Nucleus accumbens (tissue), 56 donors: ENCODE measurements at regions not wholly inside any gene's neighbourhood (a gene's known extent, or its start where the extent isn't known, plus 50 kb on each side); places are given as distances from the start of the nearest gene placed in this dataset.
A peak's percentile ranks its signal among the peaks of the same experiment; 100 is the strongest.

Source experiments
- DNase-seq, 56 donors: peaks; one replicate each; lab custom pipeline; 2025; lab: John Stamatoyannopoulos, UW

DNA sequence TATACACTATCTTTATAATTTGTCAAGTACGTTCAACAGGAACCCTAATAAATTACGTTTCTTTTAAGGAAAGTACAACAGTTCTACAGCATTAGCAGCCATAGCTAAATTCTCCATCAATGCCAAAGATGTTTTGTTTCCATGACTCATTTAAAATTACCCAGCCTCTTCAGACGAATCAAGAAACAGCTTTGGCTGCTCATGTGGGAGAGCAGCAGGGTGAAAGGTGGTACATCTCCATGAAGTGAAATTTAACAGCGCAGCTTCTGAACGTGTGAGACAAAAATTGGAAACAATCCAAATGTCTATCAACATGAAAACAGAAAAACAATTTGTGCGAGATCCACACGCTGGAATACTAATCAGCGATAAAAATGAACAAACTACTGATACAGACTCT is 327.3 kb upstream of the CDH6 start:
- no peak for DNase-seq

DNA sequence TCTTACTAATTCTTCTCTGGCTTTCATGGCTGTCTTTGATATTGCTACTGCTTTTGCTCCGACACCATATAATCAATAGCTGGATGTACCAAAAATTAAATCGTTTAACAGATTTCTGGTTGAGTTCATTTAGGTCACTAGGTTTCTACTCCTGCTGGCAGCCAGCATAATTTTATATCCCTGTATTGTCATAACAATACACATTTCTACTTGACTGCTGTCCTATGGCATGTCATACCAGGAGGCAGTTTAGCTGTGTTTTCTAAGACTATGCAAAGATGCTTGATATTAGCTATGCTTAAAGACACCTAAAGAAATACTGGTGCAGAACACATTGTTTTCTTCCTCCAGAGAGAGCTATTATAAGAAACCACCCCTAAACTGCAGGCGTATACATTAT is 337.2 kb upstream of the CDH6 start:
- DNase-seq: no peak

DNA sequence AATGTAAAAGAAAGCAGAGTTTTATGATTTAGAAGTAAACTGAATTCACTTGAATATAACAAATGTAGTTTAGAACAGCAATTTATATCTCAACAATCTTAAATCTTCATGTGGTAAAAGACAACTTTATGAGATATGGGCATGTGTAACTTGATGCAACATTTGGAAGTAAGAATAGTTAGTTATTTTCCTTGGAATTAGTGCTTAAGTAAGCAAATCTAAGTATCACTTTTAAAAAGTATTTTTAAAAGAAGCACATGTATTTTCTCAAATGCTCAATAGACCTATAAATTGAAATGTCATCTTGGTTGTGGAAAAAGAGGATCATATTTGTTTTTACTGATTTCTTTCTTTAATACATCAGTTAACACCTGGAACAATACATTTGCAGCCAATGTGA is 340.3 kb upstream of the CDH6 start:
- DNase-seq: no peak

DNA sequence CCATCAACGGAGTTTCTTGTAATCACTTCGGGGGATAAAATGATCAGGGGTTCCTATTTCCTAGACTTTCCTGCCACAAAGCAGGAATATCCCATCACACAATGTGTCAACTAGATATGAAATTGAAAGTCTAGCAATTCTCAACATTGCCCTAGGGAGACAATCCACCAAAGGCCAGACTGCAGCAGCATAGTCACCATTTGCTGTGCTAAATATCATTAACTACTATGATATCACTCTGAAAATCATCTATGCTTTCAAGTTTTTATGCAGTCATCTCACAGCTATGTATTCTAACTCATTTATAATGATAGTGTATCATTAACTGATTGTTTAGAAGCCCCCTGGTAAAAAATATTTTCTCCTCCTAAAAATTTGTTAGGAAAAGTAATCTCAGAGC is 342.6 kb upstream of the CDH6 start:
- no peak for DNase-seq

DNA sequence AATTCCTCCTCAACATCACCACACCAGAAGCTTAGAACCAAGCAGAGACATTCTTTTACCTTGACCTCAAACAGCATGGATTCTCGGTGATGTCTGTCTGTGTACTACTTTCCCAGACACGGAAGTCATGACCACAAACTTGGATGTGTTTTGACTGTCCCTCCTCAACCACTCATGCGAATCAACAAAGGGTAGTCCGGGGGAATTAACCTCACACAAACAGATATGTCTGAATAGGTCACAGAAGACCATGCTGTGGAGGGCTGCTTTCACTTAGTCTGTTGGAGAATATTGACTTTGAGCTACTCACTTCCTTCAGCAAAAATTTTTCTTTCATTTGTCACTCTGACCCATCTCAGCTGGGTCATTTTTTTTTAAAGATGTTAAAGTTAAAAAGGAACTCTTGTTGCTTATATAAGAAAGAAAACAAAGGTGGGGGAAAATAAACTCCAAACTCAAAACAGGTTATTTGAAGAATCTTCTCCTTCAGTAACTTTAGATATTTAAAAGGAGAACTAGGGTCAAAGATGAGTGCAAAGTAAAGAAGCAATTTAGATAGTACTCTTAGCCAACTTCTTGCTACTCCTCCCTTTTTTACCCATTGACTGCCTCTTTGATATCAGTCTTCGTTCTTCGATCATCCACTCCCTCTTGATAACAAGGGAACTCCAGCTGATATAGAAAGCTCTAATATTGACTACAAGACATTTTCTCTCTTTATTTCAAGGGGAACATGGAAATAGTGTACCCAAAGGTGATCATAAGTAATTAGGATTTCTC is 343.4 kb upstream of the CDH6 start:
- DNase-seq: no peak

DNA sequence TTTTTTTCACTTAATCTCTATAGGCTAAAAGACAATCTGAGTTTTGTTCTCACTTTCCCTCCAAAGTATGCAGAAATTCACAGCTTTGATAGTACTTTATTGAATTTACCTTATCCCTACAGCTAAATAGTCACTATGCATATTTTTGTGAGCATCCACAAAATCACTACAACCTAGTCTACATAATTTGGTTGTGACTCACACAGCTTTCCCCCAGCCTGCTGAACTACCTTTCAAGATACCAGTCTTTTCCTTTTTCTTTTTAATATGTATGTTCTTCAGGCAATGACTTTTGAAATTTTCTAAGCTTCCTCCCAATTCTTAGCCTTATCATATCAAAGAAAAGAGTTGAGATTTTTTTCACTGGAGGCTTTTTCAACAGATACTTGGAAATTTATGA is 347.3 kb upstream of the CDH6 start:
- no peak for DNase-seq

DNA sequence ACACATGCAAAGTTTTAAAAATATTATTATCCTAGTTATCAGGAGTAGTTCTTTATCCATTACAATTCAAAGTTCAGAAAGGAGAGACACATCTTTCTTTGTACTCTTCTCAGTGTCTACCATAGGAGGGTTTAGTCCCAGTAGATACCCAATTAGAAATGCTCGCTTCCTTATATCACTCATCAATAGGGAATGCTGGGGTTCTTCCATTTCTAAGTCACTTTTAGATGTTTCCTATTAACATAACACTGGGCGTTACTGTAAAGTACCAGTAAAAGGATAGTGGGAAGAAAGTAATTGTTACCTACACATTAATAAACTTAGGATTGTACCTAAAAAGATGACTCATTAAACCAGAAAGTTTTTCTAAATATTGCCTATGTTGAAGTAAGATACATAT is 348.3 kb upstream of the CDH6 start:
- DNase-seq: no peak

DNA sequence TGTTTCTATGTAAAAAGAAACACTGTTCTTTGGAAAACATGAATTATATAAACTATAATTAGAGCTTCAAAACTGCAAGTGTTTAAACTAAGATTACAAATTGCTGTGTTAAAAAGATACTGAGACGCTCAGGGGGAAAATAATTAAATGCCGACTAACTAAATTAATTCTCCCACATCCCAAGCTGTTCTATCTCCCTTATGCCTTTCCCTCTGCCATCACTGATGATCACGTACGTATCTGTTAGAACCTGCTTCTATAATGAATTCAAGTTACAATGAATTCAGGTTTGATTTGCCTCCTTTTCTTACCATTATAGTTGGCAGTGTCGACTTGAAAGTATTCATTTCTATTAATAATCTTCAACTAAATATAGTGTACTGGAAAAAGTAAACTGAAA is 349.9 kb upstream of the CDH6 start:
- DNase-seq: no peak

DNA sequence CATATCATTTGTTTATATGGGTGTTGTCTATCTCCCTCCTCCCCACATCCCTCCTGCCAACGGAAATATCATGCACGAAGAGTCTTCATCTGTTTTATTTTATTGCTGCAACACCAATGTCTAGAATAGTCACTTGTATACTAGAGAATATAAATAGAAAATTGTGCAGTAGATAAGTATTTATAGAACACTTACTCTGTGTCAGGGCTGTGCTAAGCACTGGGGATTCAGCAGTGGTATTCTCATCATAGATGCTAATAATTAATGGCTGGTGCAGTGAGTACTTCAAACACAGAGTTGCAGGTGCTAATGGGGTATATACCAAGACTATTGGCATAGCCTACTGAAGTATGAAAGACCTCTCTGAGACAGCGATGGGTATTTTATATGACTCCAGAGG is 353.5 kb upstream of the CDH6 start:
- DNase-seq: no peak

DNA sequence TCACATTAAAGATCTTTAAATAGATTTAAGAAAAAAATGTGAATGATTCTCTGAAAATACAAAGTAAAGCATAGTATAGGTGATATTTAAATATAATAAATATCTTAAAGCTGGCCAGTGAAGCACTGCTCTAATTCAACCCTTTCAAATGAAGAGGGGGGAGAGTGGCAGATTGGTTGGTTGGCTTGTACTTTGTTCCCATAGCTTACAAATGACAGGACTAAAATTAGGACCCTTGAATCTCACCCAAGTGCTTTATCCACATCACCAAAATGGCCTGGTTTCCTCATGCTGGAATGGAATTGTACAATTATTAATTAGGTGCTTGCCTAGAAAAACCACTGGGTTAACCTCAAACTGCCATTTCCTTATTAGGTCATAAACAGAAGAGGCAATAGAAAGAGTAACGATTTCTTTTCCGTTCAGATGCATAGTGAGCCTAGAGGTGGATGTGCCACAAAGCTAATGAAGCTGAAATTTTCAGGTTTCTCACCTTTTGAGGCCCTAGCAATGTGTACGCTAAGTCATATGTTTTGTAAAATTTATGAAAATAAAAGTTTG is 354.5 kb upstream of the CDH6 start:
- DNase-seq: no peak

DNA sequence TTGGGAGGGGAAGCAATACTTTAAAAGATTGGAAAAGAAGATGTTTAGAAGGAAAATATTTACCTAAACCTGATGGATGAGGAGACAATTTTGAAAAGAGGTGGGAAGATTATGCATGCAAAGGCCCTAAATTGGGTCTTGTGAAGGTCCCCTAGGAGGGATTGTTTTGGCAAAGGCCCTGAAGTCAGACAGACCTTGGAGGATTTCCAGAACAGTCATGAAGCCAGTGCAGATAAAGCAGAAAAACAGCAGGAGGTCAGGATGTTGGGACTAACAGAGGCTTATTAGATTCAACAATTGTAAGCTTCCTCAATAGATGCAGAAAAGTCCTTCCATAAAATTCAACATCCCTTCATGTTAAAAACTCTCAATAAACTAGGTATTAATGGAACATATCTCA is 361.0 kb upstream of the CDH6 start:
- no peak for DNase-seq

DNA sequence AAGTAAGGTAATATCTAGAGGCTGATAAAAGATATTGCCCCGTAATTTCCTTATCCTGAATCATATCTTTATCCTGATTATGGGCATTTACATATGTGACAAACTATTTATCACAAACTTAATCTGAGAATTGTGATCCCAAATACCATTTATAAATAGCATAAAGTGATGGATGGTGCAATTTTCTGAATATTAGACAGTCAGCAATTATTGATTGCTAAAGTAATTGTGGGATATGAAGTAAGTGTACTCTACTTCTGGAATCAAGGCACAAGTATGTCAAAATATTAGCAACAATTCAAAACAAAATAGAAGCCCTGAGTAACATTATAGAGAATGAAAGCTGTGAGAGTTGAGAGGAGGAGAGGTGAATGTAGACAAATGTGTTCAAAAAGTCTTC is 361.9 kb upstream of the CDH6 start:
- DNase-seq: no peak

DNA sequence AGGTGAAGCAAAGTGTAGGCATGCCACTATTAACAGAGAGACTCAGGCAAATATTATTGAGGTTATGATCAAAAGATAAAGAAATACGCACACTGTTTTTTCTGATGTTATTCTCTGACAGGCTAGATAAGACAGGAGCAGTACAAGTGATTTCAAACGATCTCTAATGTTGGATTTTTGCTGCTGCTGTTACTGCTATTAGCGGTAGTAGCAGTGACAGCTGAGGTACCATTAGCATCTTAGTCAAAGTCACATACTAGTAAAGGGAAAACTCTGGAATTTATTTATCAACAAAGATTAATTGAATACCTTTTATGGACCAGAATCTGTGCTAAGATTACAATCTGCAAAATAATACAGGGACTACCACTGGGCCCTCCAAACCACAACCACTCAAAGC is 362.4 kb upstream of the CDH6 start:
- no peak for DNase-seq

DNA sequence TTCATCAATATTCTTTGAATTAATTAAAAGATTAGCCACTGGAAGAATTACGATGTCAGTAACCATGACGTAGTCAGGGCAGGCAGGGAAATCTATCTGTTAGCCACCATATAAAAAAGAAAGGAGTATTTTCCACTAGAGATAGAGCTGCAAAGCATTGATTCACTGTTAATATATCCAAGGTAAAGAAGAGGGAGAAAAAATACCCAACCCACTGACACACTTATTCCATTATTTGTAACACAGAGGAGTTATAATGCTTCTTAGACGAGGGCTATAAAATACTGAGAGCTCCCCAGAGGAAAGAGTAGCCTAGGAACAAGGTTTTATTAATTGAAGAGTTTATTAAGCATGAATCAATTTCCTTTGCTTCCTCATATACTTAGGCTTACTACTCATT is 382.2 kb upstream of the CDH6 start:
- no peak for DNase-seq

DNA sequence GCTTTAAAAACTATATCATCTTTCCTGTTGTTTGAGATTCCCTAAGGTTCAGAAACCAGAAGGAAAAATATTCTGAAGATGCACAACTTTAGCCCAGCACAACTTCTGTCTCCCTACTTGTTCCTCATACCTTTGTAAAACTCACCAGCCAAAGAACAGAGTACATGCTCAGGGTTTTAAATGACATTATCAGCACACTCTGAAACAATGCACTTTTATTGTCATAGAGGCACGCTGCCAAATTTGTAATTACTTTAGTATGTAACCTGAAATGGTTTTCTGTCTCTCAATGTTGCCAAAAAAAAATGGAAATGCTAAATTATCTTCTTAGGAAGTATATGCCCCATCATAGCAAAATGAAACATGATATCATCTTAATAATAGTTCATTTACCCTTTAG is 383.6 kb upstream of the CDH6 start:
- no peak for DNase-seq

DNA sequence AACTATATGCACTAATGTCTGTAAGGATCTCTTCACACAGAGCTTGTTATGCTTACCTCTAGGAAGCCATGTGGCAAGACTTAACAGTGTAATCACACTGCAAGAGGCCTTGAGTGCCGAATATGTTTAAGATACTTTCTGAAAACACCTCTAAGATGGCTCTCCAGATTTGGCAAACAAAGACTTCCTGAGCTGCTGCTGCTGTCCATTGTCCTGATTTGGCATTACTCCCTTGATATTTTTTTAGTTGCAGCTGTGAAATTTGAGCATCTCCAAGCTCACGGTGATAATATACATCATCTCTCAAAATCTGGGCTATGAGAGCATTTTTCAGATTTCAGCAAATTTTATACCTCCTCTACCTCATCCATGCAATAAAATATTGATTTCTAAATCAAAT is 384.5 kb upstream of the CDH6 start:
- no peak for DNase-seq

DNA sequence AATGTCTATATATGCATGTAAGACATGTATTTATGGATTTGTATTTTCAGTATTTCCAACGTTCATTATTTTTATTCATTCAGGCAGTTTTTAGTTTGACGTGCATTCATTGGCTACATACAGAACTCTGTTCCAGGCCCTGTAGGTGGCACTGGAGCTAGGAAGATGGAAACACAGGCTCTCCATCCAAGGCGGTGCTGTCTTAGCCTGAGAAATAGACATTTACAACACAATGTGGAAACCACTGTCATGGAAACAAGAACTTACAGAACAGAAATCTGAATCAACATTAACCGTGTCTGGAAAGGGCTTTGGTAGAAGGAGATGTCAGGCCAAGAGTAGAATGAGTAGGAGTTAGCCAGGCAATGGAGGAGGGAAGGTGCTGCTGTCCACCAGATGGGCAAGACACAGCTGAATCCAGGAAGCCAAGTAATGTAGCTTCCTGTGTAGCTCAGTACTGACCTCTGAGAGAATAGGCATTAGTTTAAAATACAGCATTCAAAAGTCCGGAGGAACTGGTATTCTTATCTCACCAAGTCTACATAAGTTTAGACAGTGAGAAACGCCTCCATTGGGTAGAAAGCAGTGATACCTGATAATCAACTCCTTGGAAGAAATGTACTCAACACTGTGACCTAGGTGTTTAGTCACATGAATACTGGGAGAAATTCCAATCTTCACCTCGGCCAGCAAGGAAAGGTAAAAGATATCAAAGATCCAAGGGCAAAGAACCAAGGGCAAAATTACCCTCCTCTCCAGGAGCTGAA is 388.6 kb upstream of the CDH6 start:
- DNase-seq: peak in 2 of 56 donors; percentile 1 to 9

DNA sequence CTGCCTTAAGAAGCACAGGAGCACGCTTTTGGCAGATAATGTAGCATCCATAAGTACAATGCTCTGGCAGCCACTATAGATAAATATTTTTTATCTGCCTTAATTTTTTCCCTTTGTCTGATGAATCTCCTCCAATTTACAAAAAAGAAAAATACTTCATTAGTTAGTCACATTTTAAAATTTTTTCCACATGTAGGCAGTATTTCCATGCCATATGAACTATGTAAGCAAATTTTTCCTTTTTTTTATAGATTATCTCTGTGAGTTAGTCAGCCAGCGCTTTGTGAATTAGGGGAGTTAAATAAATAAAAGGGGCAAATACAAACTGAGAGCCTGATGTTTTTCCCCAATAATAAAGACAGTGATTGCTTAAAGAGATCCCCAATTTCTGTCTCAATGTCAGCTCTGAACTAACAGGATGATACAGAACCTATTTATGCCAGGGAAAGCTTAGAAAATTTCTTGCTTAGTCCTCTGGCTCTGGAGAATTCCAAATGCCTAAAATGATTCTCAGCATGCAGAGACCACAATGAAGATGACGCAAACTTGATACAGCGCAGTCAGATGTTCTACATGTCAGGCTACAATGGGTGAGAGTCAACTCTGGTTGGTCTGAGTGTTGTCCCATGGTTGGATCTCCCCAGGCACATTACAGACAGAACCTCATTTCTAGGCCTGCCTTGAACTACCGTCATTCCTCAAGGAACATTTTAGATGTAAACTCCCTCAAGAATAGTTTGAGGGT is 390.4 kb upstream of the CDH6 start:
- DNase-seq: no peak

DNA sequence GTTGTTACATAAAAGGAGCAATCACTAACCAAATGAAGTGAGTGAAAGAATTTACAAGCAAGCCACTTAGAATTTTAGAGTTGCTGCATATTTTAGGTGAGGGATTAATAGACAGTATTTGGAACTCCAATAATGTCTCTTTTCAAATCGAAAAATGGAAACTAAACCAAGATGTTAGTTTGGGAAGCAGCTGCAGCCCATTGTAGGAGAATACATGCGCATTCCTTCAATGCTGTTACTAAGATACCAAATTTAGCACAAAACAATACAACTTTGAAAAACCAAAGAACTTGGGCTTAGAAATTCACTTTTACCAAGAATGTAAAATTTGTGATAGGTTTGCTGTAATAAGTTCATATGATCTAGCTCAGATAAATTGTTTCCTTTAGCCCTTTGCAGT is 411.8 kb upstream of the CDH6 start:
- DNase-seq: no peak

DNA sequence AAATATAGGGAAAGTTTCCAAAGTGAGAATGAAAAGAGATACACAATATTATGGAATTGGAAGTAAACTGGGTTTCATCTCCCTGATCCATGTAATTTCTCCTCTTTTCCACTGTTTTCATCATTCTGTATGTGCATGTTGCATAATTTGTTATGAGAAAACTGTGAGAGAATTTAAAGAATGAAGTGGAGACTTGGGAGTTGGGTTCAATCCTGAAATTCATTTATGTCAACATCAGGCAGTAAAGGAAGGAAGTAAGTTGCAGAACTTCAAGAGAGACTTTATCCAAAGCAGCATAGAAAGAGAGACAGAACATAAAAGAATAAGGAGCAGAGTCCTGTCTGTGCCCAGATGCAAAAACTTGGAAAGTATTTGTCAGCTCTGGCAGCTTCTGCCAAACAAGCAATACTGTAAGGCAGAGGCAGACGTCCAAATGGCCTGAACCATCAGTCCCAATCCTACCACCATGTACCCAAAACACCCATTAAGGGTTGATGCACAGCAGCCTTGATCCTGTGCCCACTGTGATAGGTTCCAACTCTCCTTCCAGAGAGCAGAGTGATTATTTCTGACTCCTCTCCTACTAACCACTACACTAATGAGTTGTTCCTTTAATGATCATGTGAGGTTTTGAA is 425.3 kb upstream of the CDH6 start:
- DNase-seq: no peak

DNA sequence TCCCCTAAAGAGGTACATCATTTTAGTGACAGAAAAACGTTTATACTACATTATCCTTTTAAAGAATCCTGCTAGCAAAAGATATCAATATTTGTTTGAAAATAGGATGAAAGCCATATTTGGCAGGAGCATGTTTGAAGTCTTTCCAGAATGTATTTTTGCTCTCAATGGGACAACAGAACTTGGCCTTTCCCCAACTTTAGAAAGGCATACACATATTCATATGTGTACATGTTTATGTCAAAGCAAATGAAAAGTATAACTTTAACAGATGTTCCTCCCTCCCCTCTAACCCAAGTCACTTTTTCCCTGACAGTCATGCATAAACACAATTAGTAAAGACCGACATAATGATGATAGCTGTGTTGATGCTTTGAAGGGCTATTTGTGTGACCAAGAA is 427.8 kb upstream of the CDH6 start:
- DNase-seq: no peak
